Erythroblast (primary cell): ENCODE measurements at regions not wholly inside any gene's neighbourhood (a gene's known extent, or its start where the extent isn't known, plus 50 kb on each side); places are given as distances from the start of the nearest gene placed in this dataset.
"Not testable (repeated sequence)": the region's sequence is repeated elsewhere in the genome, so short reads cannot be mapped to it uniquely, and the experiment has no call there.

ENCODE experiments used
- DNase-seq, 2 experiments: peaks; one replicate each; lab custom pipeline; 2025; lab: John Stamatoyannopoulos, UW
- GATA1 ChIP-seq: IDR thresholded peaks from 2 replicates; pipeline ENCODE4 v1.6.1; 2011; ENCODE audit warnings: low read depth, mild to moderate bottlenecking, control low read depth, low read length, moderate library complexity
- POLR2A ChIP-seq: IDR thresholded peaks from 2 replicates; pipeline ENCODE4 v1.6.1; 2011; ENCODE audit warnings: mild to moderate bottlenecking, low read length

DNA sequence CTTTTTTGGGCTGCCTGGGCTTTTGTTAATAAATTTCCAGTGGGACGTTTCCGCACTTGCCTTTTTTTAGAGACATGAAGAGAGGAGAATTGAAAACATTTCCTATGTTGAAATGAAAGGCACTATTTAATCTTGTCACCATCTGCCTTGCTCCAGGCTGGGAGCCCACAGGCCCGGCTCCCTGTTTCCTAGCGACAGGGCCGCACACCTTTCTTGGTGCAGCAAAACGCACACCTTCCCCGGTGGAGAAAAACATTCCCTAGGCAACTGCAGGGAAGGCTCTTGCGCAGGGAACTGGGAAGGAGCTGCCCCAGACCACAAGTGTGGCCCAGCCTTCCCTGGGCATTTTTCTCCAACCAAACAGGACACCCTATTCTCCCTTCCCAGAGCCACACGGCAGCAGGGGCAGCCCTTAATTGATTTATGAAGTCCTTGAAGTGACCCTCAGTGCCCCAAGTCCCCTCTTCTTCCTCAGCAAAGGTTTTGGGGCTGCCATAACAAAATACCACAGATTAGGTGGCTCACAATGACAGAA, 79.3 kb upstream of the KCNK12 start:
- TF ChIP-seq GATA1 = no peak
- no peak for TF ChIP-seq POLR2A
- DNase-seq = no peak

DNA sequence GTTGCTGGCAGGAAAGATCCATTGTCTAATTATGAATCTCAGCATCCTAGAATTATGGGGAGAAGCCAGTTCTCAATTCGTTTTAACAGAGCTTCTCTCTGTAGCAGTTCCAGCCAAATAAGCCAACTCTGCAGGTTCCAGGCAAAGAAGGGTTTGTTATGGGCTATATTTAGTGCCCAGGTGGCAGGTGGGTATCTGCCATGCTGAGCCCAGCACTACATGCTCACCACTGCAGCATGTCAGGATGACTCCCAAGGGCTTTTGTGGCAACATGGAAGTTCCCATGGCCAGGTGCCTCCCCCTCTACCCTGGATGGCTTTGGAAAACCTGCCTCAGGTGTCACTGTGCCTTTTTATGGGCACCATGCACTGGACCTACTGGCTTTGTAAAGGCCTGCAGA, 74.5 kb upstream of the KCNK12 start:
- no peak for DNase-seq
- TF ChIP-seq POLR2A (no peak), GATA1 (no peak)

DNA sequence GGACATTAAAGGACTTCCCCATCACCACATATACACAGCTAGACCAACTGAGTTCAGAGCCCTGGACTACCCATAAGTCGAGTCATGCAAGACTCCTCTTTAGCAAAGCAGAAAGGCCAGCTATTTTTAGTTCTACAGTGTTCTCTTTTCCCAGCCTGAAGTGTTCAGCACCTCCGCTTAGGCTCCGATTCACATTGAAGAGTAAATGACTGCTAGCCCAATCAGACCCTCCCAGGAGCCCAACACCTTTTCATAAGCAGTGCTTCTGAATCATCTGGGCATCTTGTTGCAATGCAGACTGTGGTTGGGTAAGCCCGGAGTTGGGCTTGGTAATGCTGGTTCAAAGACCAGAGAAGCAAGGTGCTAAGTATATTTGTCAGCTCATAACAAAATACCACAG, 73.6 kb upstream of the KCNK12 start:
- TF ChIP-seq POLR2A (no peak), GATA1 (no peak)
- no peak for DNase-seq

DNA sequence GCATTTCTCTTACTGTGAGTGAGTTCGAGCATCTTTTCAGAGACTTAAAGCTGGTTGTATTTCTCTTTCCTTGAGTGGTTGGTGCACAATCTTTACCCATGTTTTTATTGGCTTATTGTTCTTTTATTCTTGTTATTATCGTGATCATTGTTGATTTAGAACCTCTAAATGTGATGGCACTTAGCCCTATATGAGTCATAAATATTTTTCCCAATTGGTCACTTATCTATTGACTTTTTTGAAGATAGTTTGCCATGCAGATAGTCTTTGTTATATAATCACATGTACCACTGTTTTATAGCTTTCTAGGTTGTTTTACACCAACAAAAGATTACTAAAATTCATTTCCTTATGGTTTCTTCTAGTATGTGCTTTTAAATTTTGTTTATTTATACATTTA, 70.6 kb upstream of the KCNK12 start:
- DNase-seq = no peak
- TF ChIP-seq POLR2A (no peak), GATA1 (no peak)

DNA sequence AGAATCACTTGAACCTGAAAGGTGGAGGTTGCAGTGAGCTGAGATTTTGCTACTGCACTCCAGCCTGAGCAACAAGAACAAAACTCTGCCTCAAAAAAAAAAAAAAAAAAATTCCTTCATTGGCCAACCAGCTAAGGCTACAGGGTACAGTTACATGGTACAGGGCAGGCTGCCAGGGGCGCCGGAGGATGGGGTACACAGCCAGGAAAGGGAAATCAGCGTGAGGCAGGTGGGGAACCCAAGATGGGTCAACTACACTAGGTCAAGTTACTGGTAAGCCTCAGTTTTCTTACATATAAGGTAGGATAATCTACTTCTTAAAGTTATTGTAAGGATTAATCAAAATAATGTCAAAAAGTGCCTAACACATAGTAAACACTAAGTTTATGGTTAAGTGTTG, 69.6 kb upstream of the KCNK12 start:
- no peak for DNase-seq
- TF ChIP-seq POLR2A (no peak), GATA1 (no peak)

DNA sequence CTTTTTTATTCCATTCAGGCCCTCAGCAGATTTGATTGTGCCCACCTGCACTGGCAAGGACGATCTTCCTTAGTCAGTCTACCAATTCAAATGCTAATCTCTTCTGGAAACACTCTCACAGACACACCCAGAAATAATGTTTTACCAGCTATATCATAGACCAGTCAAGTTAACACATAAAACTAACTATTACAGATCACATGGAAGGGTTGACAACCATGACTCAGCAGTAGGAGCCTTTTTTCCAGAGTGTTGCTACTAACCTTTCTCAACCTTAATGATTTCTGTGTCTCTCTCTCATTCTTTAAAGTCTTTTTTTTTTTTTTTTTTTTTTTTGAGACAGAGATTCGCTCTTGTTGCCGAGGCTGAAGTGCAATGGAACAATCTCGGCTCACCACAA, 68.7 kb upstream of the KCNK12 start:
- TF ChIP-seq GATA1 (no peak), POLR2A (no peak)

DNA sequence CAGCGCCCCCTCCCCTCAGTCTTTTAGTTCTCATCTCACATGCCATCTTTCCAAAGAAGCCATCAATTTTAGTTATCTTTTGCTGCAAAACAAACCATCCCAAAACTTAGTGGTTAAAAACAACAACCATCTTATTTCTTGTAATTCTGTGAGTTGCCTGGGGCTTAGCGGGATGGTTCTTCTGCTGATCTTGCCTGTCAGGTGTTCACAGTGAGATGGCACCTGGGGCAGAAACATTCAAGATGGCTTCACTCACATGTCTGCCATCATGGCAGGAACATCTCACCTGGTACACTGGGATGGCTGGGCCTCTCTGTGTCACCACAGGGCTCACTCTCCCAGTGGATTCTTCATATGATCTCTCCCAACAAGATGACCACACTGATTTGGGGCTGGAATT, 67.6 kb upstream of the KCNK12 start:
- TF ChIP-seq POLR2A = no peak
- no peak for TF ChIP-seq GATA1

More for the DNA sequence above, 68.7 kb upstream of the KCNK12 start:
- DNase-seq = peak in 1 of 2 experiments; percentile 6

DNA sequence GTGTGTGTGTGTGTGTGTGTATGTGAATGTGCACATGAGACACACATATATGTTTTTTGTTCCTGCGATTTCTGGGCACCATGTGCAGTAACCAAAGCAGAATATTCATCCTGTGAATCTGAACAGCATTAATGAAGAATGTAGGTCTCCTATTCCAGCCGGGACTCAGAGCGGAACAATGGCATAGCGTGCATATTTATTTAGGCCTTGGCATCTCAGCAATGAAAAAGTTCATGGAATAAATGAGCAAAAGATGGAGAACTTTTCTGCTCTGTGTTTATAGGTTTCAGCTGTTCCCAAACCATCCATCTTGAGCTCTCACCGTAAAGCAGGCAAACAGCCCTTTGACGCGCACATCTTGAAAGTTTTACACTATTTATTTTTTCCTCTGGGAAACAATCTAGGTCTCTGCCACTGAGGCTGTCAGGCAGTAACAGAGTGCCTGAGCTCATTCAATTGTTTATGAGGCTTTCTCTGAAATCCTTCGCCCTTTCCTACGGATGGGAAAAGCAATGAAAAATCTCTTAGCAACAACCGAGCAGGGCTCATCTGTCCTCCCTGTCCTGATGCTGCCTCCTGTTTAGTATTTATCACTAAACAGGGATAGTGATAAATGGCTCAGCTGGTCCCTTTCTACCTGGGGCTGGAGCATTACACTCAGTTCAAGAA, 65.9 kb upstream of the KCNK12 start:
- TF ChIP-seq POLR2A (no peak), GATA1 (no peak)
- no peak for DNase-seq

More for the DNA sequence above, 67.6 kb upstream of the KCNK12 start:
- DNase-seq = no peak

DNA sequence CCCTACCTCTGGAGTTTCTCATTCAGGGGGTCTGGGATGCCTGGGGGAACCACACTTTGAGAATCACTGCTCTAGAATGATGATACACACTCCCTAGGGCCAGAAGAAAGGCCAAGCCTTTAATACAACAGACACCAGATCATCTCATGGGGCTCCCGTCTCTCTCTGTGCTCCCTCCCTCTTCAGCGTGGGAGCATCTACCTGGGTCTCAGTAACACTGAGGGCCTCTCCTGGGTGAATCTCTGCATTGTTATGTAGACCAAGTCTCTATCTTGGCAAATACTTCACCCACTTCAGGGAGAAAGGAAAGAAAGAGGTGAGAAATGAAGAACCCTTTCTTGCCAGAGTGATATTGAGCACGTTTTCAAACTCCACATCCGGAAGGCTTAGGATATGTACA, 65.4 kb upstream of the KCNK12 start:
- no peak for DNase-seq
- TF ChIP-seq GATA1 = no peak
- no peak for TF ChIP-seq POLR2A

DNA sequence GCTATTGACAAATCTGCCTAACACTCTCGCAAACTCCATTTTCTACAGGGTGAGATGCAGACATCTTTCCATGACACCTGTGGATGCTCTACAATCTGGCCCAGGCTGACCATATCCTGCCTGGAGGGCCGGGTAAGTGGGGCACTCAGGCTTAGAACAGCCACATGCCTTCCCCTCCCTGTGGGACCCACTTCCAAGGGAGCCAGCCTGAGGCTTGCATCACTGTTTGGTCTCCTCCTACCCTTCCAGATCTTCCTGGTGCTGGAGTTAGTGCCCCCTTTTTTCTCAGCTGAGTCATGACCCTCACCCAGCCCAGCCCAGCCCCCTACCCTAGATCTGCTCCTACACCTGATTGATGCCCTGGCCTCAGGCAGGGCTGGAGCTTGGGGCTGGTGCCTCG, 62.0 kb upstream of the KCNK12 start:
- DNase-seq = no peak
- TF ChIP-seq POLR2A = no peak
- TF ChIP-seq GATA1 = no peak

DNA sequence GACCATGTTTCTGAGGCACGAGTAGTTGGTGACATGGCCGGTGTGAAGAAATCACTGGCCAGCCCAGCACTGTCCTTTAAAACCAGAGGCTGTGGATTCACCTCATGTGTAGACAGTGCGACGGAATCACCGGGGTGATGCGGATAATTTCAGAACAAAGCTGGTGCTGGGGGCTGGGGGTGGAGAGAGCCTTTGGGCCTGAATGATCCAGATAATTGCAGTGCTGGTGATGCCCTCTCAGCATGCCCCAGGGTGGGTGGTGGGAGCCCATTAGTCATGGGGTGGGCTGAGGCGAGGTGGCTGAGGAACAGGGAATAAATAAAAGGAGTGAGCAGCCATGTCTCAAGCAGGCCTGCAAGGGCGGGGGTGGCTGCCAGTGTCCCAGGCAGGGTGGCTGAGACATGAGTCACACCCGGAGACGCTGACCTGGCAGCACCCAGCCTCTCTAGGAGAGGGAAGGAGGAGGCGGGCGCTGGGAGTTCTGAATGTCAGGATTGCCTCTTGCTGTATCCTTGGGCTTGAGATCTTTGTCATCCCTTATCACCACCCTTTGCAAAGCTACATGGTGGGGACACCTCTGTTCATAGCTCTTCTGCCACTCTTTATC, 61.1 kb upstream of the KCNK12 start:
- DNase-seq = no peak
- no peak for TF ChIP-seq POLR2A
- no peak for TF ChIP-seq GATA1

DNA sequence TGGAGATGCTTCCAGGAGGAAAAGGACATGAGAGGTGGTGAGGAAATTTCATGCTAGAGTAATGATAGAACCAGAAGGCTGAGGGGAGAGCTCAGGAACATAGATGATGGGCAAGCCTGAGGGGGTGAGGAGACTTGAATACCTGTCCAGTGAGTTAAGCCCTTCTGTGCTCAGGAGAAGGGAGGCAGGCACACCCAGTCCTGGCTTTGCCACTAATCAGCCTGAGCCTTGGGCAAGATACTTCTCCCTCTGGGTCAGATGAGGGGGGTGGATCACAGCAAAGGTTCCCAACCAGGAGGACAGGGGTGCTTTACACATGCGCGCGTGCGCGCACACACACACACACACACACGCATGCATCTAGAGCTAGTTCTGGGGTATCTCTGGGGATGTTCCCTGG, 60.5 kb upstream of the KCNK12 start:
- TF ChIP-seq GATA1 (no peak), POLR2A (no peak)
- no peak for DNase-seq

DNA sequence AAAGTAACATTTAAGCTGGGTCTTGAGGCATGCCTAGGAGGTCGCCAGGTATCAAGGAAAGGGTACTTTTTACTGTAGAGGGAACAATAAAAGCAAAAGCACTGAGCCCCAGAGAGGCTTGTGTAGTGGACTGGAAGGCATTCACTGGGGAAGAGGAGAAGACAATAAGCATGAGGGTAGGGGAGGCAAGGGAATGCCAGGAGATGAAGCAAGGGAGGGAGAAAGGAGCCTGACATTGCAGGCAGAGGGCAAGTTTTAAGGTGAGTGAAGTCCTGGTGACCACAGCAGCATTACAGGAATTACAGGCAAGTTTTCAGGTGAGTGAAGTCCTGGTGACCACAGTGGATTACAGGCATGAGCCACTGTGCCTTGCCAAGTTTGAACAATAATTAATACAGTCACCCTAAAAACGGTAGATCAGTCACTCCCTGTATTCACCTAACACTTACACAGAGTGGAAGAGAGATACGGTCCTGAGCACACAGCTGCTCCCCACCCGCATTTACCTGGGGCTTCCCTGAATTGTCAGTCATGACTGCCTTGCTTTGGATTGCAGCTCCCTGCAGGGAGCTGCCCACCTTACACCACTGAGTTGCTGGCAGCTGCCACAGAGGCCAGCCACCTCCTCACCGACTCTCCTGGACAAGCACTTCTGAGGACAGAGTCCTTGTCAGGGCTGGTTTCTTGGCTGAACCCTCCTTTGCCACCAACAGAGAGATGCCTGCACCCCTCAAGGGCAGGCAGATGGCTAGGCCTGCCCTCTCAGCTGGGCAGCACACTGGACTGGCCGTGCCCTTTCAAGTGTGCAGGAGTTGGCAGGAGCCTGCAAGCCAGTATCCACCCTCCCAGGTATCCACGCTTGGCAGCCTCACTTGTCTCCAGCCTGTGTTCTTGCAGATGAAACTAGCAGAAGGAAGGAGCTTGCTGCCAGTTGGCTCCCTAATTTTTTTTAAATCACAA, 59.0 kb upstream of the KCNK12 start:
- TF ChIP-seq POLR2A = no peak
- no peak for TF ChIP-seq GATA1
- DNase-seq = no peak

DNA sequence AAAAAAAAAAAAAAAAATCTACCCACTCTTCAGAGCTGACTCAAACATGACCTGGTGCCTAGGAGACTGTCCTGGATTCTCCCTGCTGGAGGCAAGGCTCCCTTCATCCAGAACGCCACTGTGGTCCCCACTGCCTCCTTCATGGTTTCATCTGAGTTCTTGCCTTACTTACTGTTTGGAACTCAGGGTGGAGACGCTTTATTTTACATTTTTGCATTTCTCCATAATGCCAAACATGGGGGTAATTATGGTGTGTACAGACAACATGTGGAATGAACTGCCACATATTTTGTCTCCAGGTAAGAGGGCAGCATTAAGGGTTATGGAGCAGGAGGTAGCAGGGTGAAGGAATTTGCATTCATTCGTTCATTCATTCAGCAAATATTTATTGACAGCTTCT, 58.1 kb upstream of the KCNK12 start:
- TF ChIP-seq GATA1 = no peak
- no peak for TF ChIP-seq POLR2A
- DNase-seq = no peak

DNA sequence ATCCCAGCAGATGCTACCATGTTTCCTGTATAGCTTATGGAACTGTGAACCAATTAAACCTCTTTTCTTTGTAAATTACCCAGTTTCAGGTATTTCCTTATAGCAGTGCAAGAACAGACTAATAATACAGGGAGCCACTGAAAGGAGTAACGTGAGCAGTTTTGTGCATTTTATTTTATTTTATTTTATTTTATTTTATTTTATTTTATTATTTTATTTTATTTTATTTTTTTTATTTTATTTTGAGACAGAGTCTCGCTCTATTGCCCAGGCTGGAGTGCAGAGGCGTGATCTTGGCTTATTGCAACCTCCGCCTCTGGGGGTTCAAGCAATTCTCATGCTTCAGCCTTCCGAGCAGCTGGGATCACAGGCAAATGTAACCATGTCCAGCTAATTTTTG, 55.9 kb upstream of the KCNK12 start:
- no peak for DNase-seq
- TF ChIP-seq POLR2A (no peak), GATA1 (no peak)

DNA sequence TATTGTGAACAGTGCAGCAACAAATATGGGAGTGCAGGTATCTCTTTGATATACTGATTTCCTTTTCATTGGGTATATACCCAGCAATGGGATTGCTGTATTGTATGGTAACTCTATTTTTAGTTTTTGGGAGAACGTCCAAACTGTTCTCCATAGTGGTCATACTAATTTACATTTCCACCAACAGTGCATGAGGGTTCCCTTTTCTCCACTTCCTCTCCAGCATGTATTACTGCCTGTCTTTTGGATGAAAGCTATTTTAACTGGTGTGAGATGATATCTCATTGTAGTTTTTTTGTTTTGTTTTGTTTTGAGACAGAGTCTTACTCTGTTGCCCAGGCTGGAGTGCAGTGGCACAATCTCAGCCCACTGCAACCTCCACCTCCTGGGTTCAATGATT, 52.4 kb upstream of the KCNK12 start:
- not testable (repeated sequence) for DNase-seq
